GM10266 (cell line): ENCODE measurements at regions not wholly inside any gene's neighbourhood (a gene's known extent, or its start where the extent isn't known, plus 50 kb on each side); places are given as distances from the start of the nearest gene placed in this dataset.

Source experiments
- DNase-seq: peaks from one replicate; pipeline ENCODE4 v3.0.0; 2012; ENCODE audit errors: extremely low spot score
- TF ChIP-seq, protein P1 (sequence below): IDR thresholded peaks from 2 replicates; pipeline ENCODE4 v1.5.1; 2012; ENCODE audit warnings: mild to moderate bottlenecking, low read depth; ENCODE audit not compliant: control insufficient read depth, insufficient read depth; ENCODE audit errors: missing control alignments

GRCh38 chr9:117952581-117952980, 248.4 kb downstream of the TLR4 start:
- TF ChIP-seq, protein P1, sequence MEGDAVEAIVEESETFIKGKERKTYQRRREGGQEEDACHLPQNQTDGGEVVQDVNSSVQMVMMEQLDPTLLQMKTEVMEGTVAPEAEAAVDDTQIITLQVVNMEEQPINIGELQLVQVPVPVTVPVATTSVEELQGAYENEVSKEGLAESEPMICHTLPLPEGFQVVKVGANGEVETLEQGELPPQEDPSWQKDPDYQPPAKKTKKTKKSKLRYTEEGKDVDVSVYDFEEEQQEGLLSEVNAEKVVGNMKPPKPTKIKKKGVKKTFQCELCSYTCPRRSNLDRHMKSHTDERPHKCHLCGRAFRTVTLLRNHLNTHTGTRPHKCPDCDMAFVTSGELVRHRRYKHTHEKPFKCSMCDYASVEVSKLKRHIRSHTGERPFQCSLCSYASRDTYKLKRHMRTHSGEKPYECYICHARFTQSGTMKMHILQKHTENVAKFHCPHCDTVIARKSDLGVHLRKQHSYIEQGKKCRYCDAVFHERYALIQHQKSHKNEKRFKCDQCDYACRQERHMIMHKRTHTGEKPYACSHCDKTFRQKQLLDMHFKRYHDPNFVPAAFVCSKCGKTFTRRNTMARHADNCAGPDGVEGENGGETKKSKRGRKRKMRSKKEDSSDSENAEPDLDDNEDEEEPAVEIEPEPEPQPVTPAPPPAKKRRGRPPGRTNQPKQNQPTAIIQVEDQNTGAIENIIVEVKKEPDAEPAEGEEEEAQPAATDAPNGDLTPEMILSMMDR, result no peak
- DNase-seq, result no peak

- no peak for DNase-seq
- TF ChIP-seq, protein P1, result no peak
These were observed 253.1 kb downstream of the TLR4 start for GRCh38 chr9:117957267-117957666.

- no peak for DNase-seq
- TF ChIP-seq, protein P1, result no peak
These were observed 254.5 kb downstream of the TLR4 start for GRCh38 chr9:117958726-117959125.

GRCh38 chr9:117963493-117964090, 259.4 kb downstream of the TLR4 start:
- no peak for DNase-seq
- TF ChIP-seq, protein P1, result no peak

GRCh38 chr9:117970276-117971050, 266.3 kb downstream of the TLR4 start:
- no peak for DNase-seq
- TF ChIP-seq, protein P1, result no peak

- TF ChIP-seq, protein P1, result no peak
- no peak for DNase-seq
These were observed 269.9 kb downstream of the TLR4 start for GRCh38 chr9:117974108-117974507.

GRCh38 chr9:117979914-117980313, 275.7 kb downstream of the TLR4 start:
- TF ChIP-seq, protein P1, result no peak

More at GRCh38 chr9:117979914-117980313, 275.7 kb downstream of the TLR4 start:
- no peak for DNase-seq
